HG03469 (cell line): ENCODE measurements at regions not wholly inside any gene's neighbourhood (a gene's known extent, or its start where the extent isn't known, plus 50 kb on each side); places are given as distances from the start of the nearest gene placed in this dataset.

Experiments
- ATAC-seq: cut with Tn5 transposase; IDR thresholded peaks from one replicate; pipeline ENCODE4 v1.9.1; 2021; ENCODE audit warnings: mild to moderate bottlenecking, moderate library complexity, moderate number of reproducible peaks; ENCODE audit not compliant: unreplicated experiment

GRCh38 chr5:51271261-51271660, 112.0 kb upstream of the ISL1 start:
- ATAC-seq: no peak

- ATAC-seq: no peak
Measured at GRCh38 chr5:51273021-51273420, 110.2 kb upstream of the ISL1 start.

DNA sequence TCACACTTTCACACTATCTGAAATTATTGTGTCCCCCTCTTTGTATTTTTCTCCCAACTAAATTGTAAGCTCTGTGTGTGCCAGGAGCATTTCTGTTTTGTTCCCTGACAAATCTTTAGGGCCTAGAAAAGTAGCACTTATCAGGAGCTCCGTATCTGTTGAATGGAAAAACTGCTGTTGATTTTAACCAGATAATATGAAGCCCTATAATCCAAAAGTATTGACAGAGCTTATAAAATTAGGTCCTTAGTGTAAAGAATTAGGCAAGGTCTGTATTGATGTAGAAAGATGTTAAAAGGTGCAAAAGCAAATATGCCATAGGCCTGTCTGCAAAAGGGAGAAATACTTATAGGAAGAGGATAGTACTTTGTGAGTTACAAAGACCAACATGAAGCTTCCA, 109.4 kb upstream of the ISL1 start:
- no peak for ATAC-seq

GRCh38 chr5:51275428-51275827, 107.8 kb upstream of the ISL1 start:
- no peak for ATAC-seq

DNA sequence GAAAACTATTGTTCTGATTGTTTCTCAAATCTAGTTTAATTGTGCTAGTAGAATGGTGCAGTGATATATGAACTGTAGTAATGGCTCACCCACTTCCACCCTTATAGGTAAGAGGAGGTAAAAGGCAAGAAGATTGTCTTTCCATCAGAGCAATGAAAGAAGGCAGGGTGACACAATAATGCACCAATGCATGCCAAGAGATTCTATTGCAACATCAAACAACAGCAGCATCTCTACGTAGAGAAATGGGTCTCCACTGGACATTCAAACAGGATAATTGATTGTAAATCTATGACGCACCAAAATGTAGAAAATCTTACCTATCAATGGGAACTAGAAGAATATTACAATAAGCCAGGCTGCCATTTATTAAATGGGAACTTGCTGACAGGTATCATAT, 107.0 kb upstream of the ISL1 start:
- no peak for ATAC-seq

- ATAC-seq: no peak
Measured at GRCh38 chr5:51278539-51278938, 104.7 kb upstream of the ISL1 start.

GRCh38 chr5:51279983-51280706, 103.1 kb upstream of the ISL1 start:
- no peak for ATAC-seq

GRCh38 chr5:51286046-51286445, 97.2 kb upstream of the ISL1 start:
- no peak for ATAC-seq

DNA sequence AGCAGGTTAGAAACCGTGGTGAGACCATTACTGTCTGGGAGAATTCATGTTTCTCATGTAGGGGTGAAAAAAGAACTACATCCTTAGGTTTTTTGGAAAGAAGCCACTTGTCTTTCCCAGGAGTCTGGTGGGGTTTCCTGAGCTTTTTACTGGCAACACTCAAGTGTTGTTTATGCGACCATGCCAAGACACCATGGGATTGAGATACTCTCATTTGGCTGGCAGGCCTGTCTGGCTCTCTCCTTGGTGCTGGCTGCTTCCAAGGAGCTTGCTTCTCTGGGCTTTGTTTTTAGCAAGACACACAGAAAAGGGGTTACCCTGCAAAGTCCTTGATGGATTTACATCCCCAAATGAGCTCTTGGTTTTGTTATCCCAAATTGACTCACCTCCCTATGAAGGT, 80.9 kb upstream of the ISL1 start:
- ATAC-seq: no peak

- ATAC-seq: no peak
Measured at GRCh38 chr5:51326844-51327243, 56.4 kb upstream of the ISL1 start.
